ENCODE measurements at regions not wholly inside any gene's neighbourhood (a gene's known extent, or its start where the extent isn't known, plus 50 kb on each side); places are given as distances from the start of the nearest gene placed in this dataset.
"Not testable (repeated sequence)": the region's sequence is repeated elsewhere in the genome, so short reads cannot be mapped to it uniquely, and the experiment has no call there.

DNA sequence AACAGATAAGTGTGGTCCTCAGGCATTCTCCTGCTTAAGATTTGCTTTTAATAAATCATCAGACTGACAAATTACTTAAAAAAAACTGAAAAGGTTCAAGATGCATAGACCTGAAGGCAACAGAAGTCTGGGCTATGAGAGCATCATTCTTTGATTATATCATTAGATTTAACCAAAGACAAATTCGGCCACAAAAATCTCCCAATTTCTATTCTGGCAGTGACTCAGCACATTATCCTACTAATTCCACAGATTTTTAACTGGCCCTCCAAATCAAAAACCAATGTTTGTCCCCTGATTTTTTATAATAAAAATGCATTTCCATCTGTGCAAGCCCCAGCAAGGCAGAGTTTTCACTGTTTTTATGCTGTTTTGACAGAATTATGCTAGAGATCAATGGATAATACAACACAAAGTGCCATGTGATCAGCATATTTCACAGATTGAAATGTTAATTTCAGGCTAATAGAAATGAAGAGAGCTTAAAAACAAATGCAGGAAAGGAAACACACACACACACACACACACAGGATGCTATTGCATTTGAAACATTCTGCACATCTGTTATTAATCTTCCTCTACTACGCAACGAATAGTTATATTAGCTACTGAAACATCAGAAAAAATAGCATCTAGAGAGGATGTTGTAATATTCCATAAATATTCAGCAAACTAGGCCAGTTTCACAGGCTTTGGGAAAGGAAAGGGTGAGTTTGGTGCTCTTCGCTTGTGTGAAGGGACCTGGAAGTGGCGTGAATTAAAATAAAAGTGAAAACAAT, 177.6 kb upstream of the ST8SIA4 start:
- TF ChIP-seq, protein P1, sequence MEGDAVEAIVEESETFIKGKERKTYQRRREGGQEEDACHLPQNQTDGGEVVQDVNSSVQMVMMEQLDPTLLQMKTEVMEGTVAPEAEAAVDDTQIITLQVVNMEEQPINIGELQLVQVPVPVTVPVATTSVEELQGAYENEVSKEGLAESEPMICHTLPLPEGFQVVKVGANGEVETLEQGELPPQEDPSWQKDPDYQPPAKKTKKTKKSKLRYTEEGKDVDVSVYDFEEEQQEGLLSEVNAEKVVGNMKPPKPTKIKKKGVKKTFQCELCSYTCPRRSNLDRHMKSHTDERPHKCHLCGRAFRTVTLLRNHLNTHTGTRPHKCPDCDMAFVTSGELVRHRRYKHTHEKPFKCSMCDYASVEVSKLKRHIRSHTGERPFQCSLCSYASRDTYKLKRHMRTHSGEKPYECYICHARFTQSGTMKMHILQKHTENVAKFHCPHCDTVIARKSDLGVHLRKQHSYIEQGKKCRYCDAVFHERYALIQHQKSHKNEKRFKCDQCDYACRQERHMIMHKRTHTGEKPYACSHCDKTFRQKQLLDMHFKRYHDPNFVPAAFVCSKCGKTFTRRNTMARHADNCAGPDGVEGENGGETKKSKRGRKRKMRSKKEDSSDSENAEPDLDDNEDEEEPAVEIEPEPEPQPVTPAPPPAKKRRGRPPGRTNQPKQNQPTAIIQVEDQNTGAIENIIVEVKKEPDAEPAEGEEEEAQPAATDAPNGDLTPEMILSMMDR (IDR thresholded peaks at IDR 0.05; ENCODE audit: control insufficient read depth, insufficient read depth, low read depth, low read length, missing control alignments): no peak

DNA sequence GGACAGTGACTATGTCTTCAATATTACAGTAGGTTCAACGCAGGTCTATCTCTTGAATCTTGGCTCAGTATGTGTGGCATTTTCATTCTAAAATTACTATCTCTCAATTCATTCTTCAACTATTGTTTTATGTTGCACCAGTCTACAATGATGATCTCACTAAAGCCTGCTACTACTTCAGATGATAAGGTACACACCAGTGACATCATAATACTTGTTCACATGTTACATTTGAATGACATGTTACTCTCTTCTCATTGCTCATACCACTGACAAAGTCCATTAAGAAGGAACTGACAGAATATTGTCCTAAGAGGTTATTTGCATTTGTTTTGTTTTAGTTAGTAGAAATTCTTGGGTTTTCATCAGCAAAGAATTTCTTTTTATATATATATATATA, 165.2 kb upstream of the ST8SIA4 start:
- DNase-seq (ENCODE audit: low read depth): no peak
- H3K4me3 ChIP-seq (ENCODE audit: control insufficient read depth, low read depth, low read length): no peak overlapping the region
- TF ChIP-seq, protein P1 (IDR thresholded peaks at IDR 0.05; ENCODE audit: control insufficient read depth, insufficient read depth, low read depth, low read length, missing control alignments): no peak

More for the DNA sequence above, 177.6 kb upstream of the ST8SIA4 start:
- DNase-seq (ENCODE audit: low read depth): no peak
- H3K4me3 ChIP-seq (ENCODE audit: control insufficient read depth, low read depth, low read length): no peak overlapping the region

DNA sequence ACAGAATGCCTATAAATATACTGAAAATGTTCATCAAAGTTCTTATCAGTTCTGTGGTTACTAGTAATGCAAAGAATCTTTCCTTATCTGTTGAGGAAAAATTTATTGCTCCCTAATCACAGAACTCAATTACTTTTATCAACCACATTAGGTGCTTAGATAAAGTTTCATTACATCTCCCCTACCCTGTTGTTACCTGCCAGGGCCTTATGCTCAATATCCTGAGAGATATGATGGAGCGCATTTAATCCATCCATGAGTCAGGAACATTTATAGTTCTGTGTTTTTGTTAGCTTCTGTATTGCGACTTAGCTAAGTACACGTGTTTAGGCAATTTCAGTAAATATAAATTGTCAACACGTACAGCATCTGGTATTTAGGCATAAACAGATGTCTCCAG, 164.3 kb upstream of the ST8SIA4 start:
- no peak overlapping the region for H3K4me3 ChIP-seq (ENCODE audit: control insufficient read depth, low read depth, low read length)
- no peak for DNase-seq (ENCODE audit: low read depth)
- TF ChIP-seq, protein P1 (IDR thresholded peaks at IDR 0.05; ENCODE audit: control insufficient read depth, insufficient read depth, low read depth, low read length, missing control alignments): no peak

DNA sequence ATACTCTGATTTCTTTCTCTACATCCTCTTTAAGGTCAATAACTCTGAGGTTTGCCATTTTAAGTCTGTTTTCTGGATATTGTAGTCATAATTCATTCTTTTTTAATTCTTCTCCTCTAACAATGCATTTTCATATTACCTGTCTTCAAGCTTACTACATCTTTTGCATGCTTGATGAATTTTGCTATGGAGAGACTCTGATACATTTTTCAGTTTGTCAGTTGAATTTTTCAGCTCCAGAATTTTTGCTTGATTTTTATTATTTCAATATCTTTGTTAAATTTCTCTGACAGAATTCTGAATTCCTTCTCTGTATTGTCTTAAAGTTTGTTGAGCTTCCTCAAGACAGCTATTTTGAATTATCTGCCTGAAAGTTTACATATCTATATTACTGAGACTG, 159.8 kb upstream of the ST8SIA4 start:
- no peak for DNase-seq (ENCODE audit: low read depth)
- TF ChIP-seq, protein P1 (IDR thresholded peaks at IDR 0.05; ENCODE audit: control insufficient read depth, insufficient read depth, low read depth, low read length, missing control alignments): no peak
- H3K4me3 ChIP-seq (ENCODE audit: control insufficient read depth, low read depth, low read length): no peak overlapping the region

DNA sequence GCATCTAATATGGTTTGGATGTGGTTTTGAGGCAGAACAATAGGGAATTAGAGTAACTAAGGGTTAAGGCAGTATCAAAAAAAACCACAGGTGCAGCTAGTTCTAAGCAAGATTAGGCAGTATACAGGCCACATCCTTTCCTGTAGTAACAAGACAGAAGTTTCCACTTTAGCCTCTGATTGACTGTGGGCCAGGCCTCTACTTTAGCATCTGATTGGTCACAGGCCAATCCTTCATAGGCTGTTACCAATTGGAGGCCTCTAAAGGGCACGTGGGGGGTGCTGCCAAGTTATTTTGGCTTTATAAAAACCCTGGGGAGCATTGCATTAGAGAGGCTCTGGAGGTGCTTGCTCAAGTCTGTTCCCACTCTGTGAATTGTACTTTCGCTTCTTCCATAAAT, 144.1 kb upstream of the ST8SIA4 start:
- TF ChIP-seq, protein P1 (IDR thresholded peaks at IDR 0.05; ENCODE audit: control insufficient read depth, insufficient read depth, low read depth, low read length, missing control alignments): no peak
- no peak overlapping the region for H3K4me3 ChIP-seq (ENCODE audit: control insufficient read depth, low read depth, low read length)
- no peak for DNase-seq (ENCODE audit: low read depth)

DNA sequence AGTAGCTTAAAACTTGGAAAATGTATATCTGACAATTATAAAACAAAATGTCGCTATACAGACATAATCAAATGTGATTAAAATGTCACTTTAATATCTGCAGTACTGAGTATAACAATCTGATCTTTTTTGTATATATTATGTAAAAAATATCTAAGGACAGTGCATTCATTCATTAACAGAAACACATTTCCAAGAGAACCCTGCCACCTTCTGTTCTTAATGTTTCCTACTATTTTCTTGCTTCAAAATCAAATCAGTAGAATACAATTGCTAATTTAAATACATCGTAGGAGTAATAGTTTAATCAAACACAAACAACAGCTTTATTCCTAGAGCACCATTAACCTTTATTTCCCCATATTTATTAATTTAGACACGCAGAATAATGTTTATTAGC, 142.6 kb upstream of the ST8SIA4 start:
- TF ChIP-seq, protein P1 (IDR thresholded peaks at IDR 0.05; ENCODE audit: control insufficient read depth, insufficient read depth, low read depth, low read length, missing control alignments): no peak
- no peak overlapping the region for H3K4me3 ChIP-seq (ENCODE audit: control insufficient read depth, low read depth, low read length)
- no peak for DNase-seq (ENCODE audit: low read depth)

DNA sequence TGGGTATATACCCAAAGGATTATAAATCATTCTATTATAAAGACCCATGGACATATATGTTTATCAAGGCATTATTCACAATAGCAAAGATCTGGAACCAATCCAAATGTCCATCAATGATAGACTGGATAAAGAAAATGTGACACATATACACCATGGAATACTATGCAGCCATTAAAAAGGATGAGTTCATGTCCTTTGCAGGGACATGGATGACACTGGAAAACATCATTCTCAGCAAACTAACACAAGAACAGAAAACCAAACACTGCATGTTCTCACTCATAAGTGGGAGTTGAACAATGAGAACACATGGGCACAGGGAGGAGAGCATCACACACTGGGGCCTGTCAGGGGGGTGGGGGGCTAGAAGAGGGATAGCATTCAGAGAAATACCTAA, 136.9 kb upstream of the ST8SIA4 start:
- H3K4me3 ChIP-seq (ENCODE audit: control insufficient read depth, low read depth, low read length); DNase-seq (ENCODE audit: low read depth): not testable (repeated sequence)

All from AG09309 (cell line).